SK-N-MC (cell line): ENCODE measurements at regions not wholly inside any gene's neighbourhood (a gene's known extent, or its start where the extent isn't known, plus 50 kb on each side); places are given as distances from the start of the nearest gene placed in this dataset.

Source experiments
- FOXP2 ChIP-seq: optimal IDR thresholded peaks from 2 replicates; pipeline ENCODE3; 2011; ENCODE audit warnings: mild to moderate bottlenecking, moderate library complexity; ENCODE audit not compliant: insufficient read depth; ENCODE audit errors: extremely low read length, control extremely low read depth
- POLR2AphosphoS5 ChIP-seq: IDR thresholded peaks from 2 replicates; pipeline ENCODE4 v1.6.1; 2012; ENCODE audit warnings: mild to moderate bottlenecking, low read depth, low read length, borderline replicate concordance

GRCh38 chr3:74538669-74539068, 75.8 kb downstream of the CNTN3 start:
- TF ChIP-seq POLR2AphosphoS5 (no peak), FOXP2 (no peak)
